Activated CD4-positive, alpha-beta T cell treated with anti-CD3 and anti-CD28 coated beads for 24 hours (primary cell): ENCODE measurements at regions not wholly inside any gene's neighbourhood (a gene's known extent, or its start where the extent isn't known, plus 50 kb on each side); places are given as distances from the start of the nearest gene placed in this dataset.
"Not testable (repeated sequence)": the region's sequence is repeated elsewhere in the genome, so short reads cannot be mapped to it uniquely, and the experiment has no call there.

Experiments
- DNase-seq, 2 donors: peaks; one replicate each; pipeline ENCODE4 v3.0.0-alpha.2; 2020; ENCODE audit warnings: low read depth in 2 of 2

DNA sequence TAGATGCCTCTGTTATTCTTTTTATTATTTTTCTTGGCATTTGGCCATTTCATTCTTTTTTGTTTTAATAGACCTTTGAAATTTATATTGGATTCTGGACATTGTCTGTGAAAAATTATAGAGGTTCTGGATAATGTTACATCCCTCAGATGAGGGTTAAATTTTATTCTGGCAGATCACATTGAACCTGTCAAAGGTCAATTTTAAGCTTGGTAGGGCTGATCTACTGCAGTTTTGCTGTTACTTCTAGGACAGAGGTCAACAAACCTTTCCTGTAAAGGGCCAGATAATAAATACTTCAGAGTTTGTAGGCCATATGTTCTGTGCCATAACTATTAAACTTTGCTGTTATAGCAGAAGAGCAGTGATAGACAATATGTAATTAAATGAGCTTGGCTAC is 318.9 kb upstream of the DPPA4 start:
- no peak for DNase-seq

DNA sequence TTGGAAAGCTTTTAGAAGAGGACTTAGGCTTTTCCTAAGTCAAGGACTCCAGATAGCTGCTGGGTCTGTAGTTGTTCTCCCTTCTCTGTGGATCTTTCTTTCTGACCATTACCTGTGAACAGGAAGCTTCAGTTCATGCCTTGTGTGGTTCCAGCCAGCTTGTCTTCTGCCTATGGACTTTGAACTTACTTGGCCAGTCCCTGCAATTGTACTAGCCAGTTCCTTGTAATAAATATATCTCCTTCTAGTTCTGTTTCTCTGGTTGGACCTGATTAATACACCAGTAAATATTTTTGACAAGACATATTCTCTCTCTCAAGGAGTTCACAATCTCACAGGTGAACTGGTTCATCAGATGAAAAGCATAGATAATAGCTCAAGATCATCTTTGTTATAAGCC is 341.3 kb upstream of the DPPA4 start:
- DNase-seq, result no peak

DNA sequence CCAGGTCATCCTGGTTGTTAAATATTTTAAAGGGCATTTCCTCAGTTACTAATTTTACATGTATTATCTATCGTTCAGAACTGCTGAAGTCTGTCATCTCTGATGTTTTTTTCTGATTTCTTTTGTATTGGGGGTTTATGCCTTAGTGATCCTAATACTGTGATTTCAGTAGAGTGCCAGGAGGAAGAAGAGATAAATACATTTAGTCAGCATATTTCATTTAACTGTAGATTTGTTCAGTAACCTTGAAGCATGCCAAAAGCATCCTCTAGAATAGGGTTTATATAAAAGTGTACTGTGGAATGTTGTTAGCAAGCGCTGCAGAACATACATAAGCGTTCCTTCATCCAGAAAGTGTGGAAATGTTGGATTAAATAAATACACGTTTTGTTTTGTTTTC is 342.3 kb upstream of the DPPA4 start:
- no peak for DNase-seq

DNA sequence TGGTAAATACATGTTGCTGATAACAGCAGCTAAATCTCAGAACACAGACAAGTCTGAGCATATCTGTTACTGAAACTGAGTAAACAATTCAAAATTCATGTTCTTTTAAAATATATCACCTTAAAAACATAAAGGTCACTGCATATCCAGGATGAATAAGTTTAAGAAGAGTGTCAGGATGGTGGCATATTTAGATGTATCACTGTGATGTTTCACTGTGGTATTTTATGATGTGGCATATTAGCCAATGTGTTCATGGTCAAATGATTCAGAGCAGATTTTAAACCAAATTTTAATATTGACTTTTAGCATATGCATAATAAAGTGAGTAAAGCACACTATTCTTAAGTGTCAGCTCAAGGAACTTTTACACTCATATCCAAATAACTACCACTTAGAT is 346.4 kb upstream of the DPPA4 start:
- no peak for DNase-seq

DNA sequence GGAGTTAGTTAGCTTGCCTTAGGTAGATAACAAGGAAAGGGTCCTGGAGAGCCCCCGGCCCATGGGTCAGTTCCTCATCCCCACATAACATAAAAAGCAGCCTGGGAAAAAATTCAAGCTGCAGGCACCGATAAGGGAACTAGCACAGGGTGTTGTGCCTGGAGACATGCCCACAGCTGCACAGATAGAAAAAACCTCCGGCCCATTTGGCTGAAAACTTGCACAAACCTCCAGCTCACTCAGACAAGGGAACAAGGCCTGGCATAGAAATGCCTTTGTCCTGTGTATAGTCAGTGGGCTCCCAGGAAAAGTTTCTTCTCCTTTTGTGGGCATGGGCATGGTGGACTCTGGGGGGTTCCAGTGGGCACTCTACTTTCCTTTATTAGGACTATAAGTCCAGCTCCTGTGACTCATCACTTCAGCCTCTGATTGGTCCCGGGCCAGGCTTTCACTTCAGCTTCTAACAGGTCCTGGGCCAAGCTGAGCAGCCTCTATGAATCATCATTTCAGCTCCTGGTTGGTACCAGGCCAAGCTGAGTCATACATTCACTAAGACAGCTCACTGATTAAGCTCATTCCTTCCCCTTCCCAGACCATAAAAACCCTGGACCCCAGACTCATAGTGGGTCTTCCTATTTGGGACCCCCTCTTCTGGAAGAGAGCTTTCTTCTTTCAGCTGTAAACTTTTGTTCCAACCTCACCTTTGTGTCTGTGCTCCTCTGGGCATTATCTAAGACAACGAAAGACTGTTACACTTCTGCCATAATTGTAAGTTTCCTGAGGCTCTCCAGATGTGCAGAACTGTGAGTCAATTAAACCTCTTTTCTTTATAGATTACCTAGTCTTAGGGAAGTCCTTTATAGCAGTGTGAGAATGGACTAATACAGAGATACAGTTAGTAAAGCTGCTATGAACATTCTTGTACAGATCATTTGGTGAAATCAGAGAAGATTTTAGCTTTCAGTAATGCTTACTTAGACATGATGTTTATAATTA is 348.0 kb upstream of the DPPA4 start:
- no peak for DNase-seq

DNA sequence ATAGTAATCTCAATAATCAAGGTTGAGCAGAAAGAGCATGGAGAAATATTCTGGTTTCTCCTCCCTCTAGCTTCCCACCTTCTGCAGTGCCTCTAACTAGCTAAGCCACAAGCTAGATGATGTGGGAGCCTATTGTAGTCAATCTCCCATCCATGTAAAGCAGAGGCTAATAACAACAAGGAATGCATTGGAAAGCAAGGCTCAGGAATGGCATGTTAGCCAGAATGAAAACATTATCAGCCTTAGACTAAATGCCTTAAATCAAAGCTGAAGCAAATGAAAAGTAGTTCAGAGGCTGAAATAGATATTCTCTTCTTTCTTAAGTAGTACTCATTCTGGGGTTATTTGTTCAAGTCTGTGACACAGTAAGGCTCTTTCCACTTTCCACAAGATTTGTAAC is 350.3 kb upstream of the DPPA4 start:
- DNase-seq, result no peak

DNA sequence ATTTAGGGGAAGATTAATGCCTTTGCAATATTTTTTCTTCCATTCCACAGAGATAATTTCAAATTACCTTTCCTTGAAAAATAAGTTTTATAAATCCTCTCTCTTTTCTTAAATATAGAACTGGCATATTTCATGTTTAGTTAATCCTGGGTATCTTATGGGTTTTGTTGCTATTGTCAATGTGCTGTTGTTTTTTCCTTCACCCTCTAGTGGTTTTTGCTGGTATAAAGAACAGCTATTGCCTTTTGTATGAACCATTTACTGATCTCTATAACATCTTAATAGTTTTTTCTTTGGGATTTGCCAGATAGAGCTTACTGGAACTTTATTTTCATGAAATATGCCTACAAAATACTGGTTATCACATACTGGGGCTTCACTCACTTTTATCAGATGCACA is 359.6 kb upstream of the DPPA4 start:
- no peak for DNase-seq

DNA sequence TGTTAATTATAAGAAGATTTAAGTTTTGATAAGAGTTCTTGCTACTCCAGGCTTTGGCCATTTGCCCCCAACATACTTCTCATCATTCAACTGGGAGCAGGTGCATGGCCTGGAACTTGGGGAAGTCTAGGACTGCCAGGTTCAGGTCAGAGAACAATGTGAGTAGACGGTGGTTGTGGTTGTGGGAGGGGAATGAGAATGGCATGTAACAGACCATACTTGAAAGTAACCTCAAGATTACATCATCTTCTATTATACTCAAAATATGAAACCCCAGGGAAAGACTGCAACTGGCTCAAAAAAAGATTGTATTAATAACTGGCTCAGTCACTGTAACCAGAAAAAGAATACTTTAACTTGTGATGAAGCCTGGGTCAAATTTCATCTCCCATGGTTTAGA is 364.9 kb upstream of the DPPA4 start:
- no peak for DNase-seq

DNA sequence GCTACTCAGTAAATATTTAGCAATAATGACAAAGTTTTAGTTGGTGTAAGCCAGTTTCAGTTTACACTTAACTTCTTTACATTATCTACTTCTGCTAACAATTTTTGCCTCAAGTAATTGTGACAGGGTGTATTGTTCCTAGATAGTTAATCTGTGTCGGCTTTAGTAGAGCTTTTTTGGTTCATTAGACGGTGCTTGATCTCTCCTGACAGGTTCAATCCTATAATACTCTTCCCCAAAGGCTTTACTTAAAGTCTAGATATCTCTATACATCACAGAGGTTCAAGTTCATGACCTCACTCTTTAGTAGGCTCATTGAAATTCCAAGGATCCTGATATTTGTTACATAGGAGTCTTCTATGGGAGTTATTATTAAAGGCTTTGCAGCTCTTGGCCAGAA is 365.6 kb upstream of the DPPA4 start:
- DNase-seq, result no peak

DNA sequence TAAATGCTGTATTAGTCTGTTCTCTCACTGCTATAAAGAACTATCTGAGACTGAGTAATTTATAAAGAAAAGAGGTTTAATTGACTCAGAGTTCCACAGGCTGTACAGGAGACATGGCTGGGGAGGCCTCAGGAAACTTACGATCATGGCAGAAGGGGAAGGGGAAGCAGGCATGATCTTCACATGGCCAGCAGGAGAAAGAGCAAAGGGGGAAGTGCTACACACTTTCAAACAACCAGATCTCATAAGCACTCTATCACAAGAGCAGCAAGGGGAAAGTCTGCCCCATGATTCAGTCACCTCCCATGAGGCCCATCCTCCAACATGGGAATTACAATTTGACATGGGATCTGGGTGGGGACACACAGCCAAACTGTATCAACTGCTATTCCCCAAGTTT is 367.8 kb upstream of the DPPA4 start:
- DNase-seq, result not testable (repeated sequence)

DNA sequence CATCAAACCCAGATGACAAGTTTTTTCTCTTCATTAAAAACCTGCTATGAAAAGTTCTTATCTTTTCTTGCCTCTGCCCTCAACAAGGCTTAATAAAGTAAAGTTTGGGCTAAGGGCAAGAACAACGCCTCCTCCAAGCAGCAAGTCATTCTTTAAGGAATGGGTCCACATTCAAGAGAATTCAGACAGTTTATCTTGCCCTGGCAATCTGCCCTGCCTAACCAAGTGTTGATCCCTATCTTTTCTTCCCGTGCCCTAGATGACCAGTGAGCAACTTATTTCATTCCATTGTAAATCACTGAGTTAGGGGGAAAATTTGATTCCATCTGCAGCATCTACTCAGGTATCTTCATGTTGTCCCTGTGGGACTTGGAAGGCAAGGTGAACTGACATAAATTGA is 370.3 kb upstream of the DPPA4 start:
- no peak for DNase-seq

DNA sequence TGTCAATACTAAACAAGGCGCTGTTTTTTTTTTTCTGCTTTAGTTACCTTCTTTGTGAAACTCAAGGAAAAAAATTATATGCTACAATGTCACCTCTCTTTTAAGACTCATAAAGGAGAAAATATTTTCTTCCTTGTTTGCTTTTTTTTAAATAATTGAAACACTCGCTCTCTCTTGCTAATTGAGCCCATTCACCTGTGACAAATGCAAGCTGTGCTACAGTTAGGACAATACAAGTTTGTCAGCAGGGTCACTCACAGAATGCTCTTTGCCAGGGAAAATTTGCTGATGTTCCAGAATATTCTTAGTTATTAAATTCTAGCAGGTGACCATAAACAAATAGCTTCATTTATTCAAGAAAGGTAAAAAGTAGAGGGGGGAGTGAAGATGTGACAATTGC is 375.9 kb upstream of the DPPA4 start:
- DNase-seq, result no peak

DNA sequence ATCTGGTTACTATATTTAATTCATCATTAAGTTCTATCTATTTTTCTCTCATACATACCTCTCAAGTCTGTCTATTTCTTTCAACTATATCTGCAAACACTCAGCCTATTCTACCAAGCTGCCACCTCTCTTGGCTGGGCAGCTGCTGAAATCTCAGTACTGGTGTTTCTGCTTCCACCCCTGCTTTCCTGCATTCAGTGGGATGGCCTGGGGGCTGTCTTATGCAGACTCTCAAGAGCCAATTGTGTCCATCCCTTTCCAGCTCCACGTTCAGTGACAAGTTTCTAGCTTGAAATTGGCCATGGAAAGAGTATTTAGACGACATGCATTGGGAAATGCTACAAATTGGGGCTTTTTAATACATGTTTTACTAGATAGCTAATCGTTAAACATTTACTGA is 378.4 kb upstream of the DPPA4 start:
- DNase-seq, result no peak

DNA sequence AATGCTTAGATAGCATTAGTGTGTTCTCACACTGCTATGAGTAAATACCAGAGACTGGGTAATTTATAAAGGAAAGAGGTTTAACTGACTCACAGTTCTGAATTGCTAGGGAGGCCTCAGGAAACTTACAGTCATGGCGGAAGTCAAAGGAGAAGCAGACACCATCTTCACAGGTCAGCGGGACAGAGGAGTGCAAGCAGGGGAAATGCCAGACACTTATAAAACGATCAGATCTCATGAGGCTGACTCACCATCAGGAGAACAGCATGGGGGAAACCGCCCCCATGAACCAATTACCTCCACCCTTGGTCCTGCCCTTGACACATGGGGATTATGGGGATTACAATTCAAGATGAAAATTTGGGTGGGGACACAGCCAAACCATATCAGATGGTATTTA is 381.5 kb upstream of the DPPA4 start:
- no peak for DNase-seq

DNA sequence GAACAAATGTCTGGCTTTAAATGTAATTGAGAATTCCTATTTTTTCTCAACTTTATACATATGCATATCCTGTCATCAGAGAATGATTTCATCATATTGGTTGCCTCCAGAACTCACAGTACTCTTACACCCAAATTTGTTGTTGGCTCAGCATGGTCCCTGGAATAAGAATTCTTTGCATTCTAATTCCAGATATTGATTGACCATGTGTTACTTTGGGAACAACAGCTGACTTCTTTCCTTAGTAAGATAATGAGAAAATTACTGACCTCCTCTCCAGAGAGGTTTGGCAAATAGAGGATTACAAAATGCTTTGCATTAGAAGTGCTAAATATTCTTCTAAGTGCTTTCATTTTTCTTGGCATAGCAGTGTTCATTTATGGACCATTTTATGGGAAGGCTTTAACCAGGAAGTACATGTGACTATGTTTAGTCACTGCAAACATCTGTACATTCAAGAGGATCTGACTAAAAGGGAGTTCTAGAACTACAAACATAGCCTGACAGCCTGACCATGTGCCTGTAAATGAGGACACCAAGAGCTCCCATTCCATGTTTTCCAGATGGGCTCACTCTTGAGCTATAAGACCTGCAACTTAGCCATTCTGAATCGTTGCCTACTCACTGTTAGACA is 391.6 kb upstream of the DPPA4 start:
- no peak for DNase-seq

DNA sequence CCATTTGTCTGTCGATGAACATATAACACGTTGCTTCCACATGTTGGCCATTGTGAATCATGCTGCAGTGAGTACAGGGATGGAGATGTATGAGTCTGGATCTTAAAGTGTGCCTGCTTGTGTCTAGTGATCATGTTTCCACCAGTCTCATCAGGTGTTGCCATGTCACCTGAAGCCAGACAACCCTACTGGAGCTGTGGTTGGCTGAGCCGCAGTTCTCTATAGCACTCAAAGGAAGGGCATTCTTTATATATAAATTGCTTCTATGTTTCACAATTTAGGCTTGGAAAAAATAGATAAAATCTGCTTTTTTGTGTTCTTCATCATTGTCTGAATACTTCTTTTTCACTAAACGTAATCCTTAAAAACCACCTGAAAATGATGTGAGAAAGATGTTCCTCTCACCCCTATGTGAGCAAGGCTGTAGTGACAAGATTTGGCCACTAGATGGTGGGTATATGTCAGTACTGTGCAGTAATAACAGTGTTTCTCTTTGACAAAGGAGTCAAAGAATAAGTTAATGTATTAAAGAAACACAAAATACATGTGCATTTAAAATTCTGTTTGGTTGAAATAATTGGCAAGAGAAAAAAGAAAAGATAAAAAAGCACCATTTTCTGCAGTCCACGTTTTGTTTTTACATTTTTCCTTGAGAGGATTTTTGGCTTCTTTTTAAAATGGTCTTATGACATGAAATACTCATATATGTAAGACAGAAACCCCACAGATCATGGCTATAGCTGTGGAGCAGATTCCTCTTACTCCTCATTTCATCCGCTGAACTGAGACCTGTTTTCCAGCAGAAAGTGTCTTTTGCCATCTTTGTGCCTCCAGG is 394.5 kb upstream of the DPPA4 start:
- peak; percentile 14 to 57 for DNase-seq

DNA sequence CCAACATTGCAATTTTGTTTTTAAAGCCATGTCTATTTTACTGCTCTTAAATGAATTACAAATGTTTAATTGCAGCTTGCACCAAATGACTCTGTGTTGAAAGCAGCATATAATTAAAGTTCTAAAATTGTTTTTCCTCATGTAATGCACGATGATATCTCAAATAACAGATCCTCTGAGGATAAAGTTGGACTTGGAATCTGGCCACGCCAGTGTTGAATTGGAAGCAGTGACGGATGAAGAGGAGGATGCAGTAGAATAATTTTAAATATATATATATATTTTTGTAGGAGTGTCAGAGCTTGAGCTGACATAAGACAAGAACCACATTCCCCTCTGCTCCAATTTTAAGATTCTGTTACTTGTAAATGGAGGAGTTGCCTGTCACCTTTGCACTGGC is 406.6 kb upstream of the DPPA4 start:
- no peak for DNase-seq

DNA sequence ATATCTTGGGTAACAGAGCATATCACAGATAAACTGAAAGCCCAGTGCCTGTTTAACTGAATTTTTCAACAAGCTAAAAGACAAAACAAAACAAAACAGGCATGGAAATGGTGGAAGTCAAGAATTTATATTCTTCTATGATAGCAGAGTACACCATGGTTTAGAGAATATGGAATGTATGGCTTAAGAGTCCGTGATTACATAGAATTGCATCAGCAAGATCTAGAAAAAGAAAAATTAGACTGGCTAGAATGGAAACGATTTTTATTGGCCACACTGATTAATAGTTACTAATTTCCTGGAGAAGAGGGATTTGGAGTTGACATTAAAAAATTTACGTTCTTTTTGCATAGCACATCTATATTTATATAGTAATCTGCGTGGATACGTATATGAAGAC is 435.2 kb upstream of the DPPA4 start:
- no peak for DNase-seq

DNA sequence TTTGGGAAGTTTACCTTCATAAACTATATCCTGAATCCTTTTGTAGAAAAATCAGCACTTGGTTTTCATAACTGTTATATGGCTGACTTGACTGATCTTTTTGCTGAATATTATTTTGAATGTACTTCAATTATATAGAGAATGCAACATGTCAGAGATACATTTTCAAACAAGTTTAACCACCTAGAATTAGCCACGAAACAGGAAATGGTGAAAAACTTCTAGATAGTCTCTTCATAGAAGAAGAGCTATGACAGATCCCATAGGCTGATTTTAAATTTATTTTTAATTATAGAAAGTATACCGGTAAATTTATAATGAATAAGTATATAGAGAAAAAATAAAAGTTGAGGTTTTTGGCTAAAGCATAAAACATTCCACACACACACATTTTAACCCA is 436.8 kb upstream of the DPPA4 start:
- DNase-seq, result no peak

DNA sequence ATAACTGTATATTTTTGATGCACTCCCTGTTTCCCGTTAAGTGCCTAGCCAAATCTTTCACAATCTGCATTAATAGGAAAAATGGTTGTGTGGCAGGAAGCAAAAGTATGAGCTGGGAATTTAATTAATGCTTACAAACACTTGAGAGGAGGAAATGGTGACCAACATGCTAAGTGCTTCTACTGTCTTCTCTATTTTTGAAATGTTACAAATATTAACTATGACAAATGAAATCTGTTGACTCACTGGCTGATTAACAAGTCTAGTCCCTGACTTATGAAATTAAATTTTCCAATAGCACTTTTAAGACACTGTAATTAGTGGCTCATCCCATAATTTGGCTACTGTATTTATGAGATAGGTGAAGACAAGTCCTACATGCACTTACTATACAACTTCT is 446.9 kb upstream of the DPPA4 start:
- DNase-seq, result no peak

DNA sequence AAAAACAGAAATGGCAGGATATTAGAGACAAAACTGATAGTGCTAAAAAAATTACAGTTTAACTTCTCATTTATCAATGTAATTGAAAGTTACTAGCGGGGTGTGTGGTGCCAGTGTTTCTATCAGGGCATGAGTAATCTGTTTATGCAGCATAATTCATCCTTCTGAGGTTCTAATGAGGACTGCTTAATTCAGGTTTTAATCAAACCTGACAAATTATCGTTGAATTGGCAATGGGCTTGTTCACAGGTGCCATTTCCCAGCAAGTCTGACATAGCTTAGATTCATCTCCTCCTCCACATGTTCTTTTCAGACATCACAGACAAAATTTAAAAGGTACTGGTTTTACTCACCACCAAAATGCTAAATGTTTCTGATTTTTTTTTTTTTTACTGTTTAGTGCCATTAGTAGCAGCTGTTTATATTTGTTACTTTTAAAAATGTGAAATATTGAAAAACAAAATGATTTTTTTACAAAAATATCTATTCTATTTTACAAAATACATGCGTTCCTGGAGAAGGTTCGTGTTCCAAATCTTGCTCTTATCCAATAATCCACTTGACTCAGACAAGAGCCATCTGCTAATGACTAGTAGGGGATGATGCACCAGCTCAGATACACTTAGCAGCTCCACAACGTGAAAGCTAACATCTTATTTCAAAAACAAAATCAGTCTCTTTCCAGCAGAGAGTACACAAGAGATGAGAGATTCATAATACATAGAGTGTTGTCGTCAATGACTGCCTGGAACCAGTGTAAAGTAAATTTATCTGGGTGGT is 447.7 kb upstream of the DPPA4 start:
- DNase-seq, result no peak

DNA sequence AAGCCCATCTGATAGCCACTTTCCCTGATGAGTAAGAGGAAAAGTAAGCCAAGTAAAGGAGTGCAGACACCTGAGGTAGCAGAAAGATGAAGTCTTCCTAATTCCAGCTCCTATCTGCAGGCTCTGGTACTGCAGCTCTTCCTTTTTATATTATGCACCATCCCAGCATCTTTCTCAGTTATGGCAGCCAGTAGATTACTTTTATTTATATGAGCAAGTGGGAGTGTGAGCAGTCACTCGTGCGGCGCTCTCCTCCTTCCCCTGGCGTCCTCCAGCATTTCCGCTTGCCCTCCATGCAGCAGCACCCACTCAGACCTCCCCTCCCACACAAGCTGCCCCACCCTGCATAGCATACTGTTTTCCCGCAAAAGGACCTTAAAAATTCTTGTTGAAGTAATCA is 465.9 kb upstream of the DPPA4 start:
- DNase-seq, result no peak
